PC-9 (cell line): ENCODE measurements at regions not wholly inside any gene's neighbourhood (a gene's known extent, or its start where the extent isn't known, plus 50 kb on each side); places are given as distances from the start of the nearest gene placed in this dataset.

Experiments
- BruUV-seq: library from RNA; stranded (reverse); fragments of 400-500 nt; replicated peaks from 2 replicates; lab custom pipeline; 2021; lab: Mats Ljungman, UMichigan
- CTCF ChIA-PET: fragments of 300-600 bp; sonication (Branson Sonifier 250); formaldehyde crosslinking; loops from one replicate; lab custom pipeline; 2022; ENCODE audit warnings: antibody characterized with exemption; lab: Charles Lee
- POLR2A ChIA-PET: fragments of 300-600 bp; sonication (Branson Sonifier 250); formaldehyde crosslinking; loops from one replicate; lab custom pipeline; 2022; ENCODE audit warnings: antibody characterized with exemption; ENCODE audit not compliant: unreplicated experiment; lab: Charles Lee
- DNase-seq, 2 experiments: peaks; one replicate each; pipeline versions ENCODE4 v3.0.0 to v3.0.0-alpha.2; 2015 to 2022; ENCODE audit warnings: mixed read lengths in 1 of 2
- H2AFZ ChIP-seq: fragments of 200-600 bp; sonication (generic); 2 replicates; pipeline ENCODE4 v1.8.1; 2017; ENCODE audit warnings: antibody characterized with exemption
- H3F3A ChIP-seq: fragments of 200-600 bp; sonication (generic); 2 replicates; pipeline ENCODE4 v1.8.1; 2017; ENCODE audit warnings: antibody characterized with exemption, mild to moderate bottlenecking, low read depth; ENCODE audit not compliant: insufficient read depth
- H3K27ac ChIP-seq: fragments of 200-600 bp; sonication (generic); 2 replicates; pipeline ENCODE4 v1.6.1; 2016; ENCODE audit warnings: mixed run types
- H3K27me3 ChIP-seq: fragments of 200-600 bp; sonication (generic); 2 replicates; pipeline ENCODE4 v1.6.1; 2016; ENCODE audit warnings: low read depth, mixed run types; ENCODE audit not compliant: insufficient read depth
- H3K36me3 ChIP-seq: fragments of 200-600 bp; sonication (generic); 2 replicates; pipeline ENCODE4 v1.6.1; 2016; ENCODE audit warnings: low read depth, mixed run types
- H3K4me1 ChIP-seq: fragments of 200-600 bp; sonication (generic); replicated peaks from 2 replicates; pipeline ENCODE4 v1.6.1; 2016; ENCODE audit warnings: mixed run types; ENCODE audit not compliant: insufficient read depth
- H3K4me2 ChIP-seq: fragments of 200-600 bp; sonication (generic); 2 replicates; pipeline ENCODE4 v1.6.1; 2017; ENCODE audit warnings: mixed run types
- H3K4me3 ChIP-seq: fragments of 200-600 bp; sonication (generic); 2 replicates; pipeline ENCODE4 v1.6.1; 2016; ENCODE audit warnings: mixed run types
- H3K79me2 ChIP-seq: fragments of 200-600 bp; sonication (generic); 2 replicates; pipeline ENCODE4 v1.6.1; 2017; ENCODE audit warnings: low read depth, mixed run types
- H3K9me2 ChIP-seq: fragments of 200-600 bp; sonication (generic); 2 replicates; pipeline ENCODE4 v1.8.1; 2017; ENCODE audit warnings: mild to moderate bottlenecking; ENCODE audit not compliant: insufficient read depth
- H3K9me3 ChIP-seq: fragments of 200-600 bp; sonication (generic); 2 replicates; pipeline ENCODE4 v1.8.1; 2016; ENCODE audit warnings: low read depth; ENCODE audit not compliant: insufficient read depth
- H4K20me1 ChIP-seq: fragments of 200-600 bp; sonication (generic); 2 replicates; pipeline ENCODE4 v1.8.1; 2017; ENCODE audit not compliant: insufficient read depth
- EZH2 ChIP-seq: fragments of 200-600 bp; sonication (generic); IDR thresholded peaks from 2 replicates; pipeline ENCODE4 v1.8.0; 2017; ENCODE audit warnings: antibody characterized with exemption, low read depth
- intact Hi-C: fragments of 100-400 bp; cut with micrococcal nuclease; formaldehyde crosslinking; loops from one replicate; pipeline ENCODE4 v1.10.0; 2022; ENCODE audit not compliant: unreplicated experiment
- TF ChIP-seq, protein P1 (sequence below): fragments of 200-600 bp; sonication (generic); conservative IDR thresholded peaks from 2 replicates; pipeline ENCODE4 v1.6.1; 2017; ENCODE audit warnings: mixed run types, antibody characterized with exemption, mild to moderate bottlenecking, moderate library complexity

GRCh38 chr4:184902550-184902949 is 76.8 kb upstream of the ACSL1 start:
- H3K27ac ChIP-seq = no peak overlapping the region
- intact Hi-C loops = no loop called here
- H4K20me1 ChIP-seq = no peaks in the 10 kb centered on the region
- no peaks in the 10 kb centered on the region for H3K36me3 ChIP-seq
- no peaks in the 10 kb centered on the region for H3K79me2 ChIP-seq
- H3K4me2 ChIP-seq = no peak overlapping the region
- BruUV-seq = no TSS peak
- H3K4me1 ChIP-seq = peaks cover 17% of the 10 kb centered on the region
- no peaks in the 10 kb centered on the region for H3K27me3 ChIP-seq
- CTCF ChIA-PET = no interaction called here
- POLR2A ChIA-PET = no interaction called here
- H2AFZ ChIP-seq = no peak overlapping the region
- DNase-seq = no peak
- H3K9me2 ChIP-seq = no peaks in the 10 kb centered on the region
- 0 out of 2 replicates have a peak, but pooled peaks cover 3% of the 10 kb centered on the region for H3F3A ChIP-seq
- TF ChIP-seq, protein P1, sequence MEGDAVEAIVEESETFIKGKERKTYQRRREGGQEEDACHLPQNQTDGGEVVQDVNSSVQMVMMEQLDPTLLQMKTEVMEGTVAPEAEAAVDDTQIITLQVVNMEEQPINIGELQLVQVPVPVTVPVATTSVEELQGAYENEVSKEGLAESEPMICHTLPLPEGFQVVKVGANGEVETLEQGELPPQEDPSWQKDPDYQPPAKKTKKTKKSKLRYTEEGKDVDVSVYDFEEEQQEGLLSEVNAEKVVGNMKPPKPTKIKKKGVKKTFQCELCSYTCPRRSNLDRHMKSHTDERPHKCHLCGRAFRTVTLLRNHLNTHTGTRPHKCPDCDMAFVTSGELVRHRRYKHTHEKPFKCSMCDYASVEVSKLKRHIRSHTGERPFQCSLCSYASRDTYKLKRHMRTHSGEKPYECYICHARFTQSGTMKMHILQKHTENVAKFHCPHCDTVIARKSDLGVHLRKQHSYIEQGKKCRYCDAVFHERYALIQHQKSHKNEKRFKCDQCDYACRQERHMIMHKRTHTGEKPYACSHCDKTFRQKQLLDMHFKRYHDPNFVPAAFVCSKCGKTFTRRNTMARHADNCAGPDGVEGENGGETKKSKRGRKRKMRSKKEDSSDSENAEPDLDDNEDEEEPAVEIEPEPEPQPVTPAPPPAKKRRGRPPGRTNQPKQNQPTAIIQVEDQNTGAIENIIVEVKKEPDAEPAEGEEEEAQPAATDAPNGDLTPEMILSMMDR = no peak
- no peak for TF ChIP-seq EZH2
- H3K9me3 ChIP-seq = no peaks in the 10 kb centered on the region
- no peak overlapping the region for H3K4me3 ChIP-seq

DNA sequence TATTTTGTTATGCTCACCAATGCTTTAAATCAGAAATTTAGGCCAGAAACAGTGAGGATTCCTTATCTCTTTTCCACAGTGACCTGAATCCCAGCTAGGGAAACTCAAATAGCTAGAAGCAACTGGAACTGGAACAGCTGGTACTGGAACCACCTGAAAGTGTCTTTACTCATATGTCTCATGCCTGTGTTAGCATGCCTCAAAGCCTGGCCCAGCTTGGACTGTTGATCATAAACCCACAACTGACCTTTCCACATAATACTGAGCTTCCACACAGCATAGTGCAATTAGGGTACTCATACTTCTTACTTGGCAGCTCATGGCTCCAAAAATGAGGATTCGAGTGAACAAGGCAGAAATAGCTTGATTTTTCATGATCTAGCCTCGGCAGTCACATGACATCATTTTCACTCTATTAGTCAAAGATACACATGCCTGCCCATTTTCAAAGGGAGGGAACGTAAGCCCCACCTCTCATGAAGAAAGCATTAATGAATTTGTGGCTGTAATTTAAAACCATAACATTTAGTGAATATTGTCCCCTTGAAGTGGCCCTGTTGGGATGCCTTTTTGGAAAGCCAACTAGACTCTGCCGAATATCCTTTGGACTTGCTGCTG is 80.8 kb upstream of the ACSL1 start:
- no peaks in the 10 kb centered on the region for H3K9me3 ChIP-seq
- CTCF ChIA-PET = no interaction called here
- TF ChIP-seq, protein P1 = no peak
- TF ChIP-seq EZH2 = no peak

GRCh38 chr4:184907216-184907615 is 81.4 kb upstream of the ACSL1 start:
- H4K20me1 ChIP-seq = no peaks in the 10 kb centered on the region
- no peak for TF ChIP-seq EZH2
- TF ChIP-seq, protein P1 = no peak
- DNase-seq = no peak
- H3K4me2 ChIP-seq = no peak overlapping the region
- no peak overlapping the region for H3K4me3 ChIP-seq
- CTCF ChIA-PET = no interaction called here
- no peak overlapping the region for H3K27ac ChIP-seq
- no peaks in the 10 kb centered on the region for H3F3A ChIP-seq
- POLR2A ChIA-PET = no interaction called here
- BruUV-seq = no TSS peak
- H3K27me3 ChIP-seq = no peaks in the 10 kb centered on the region
- H3K4me1 ChIP-seq = no peaks in the 10 kb centered on the region
- no peaks in the 10 kb centered on the region for H3K9me2 ChIP-seq
- H3K9me3 ChIP-seq = no peaks in the 10 kb centered on the region
- no peaks in the 10 kb centered on the region for H3K79me2 ChIP-seq
- intact Hi-C loops = loop anchor here (1.0 kb wide), 1 partner anchor 161 kb away; no protein-coding TSS in a partner anchor
- no peak overlapping the region for H2AFZ ChIP-seq
- H3K36me3 ChIP-seq = no peaks in the 10 kb centered on the region

More for the DNA sequence above, 80.8 kb upstream of the ACSL1 start:
- Histone ChIP-seq H3K79me2 (no peaks in the 10 kb centered on the region), H3K9me2 (no peaks in the 10 kb centered on the region), H4K20me1 (no peaks in the 10 kb centered on the region), H3K27ac (no peak overlapping the region), H3K36me3 (no peaks in the 10 kb centered on the region), H3K4me1 (no peaks in the 10 kb centered on the region), H3K4me2 (no peak overlapping the region), H3K27me3 (no peaks in the 10 kb centered on the region), H3K4me3 (no peak overlapping the region), H2AFZ (no peak overlapping the region), H3F3A (no peaks in the 10 kb centered on the region)
- POLR2A ChIA-PET = no interaction called here
- no peak for DNase-seq
- BruUV-seq = no TSS peak
- intact Hi-C loops = loop anchor here (1.0 kb wide), 1 partner anchor 160 kb away; no protein-coding TSS in a partner anchor
